Body of pancreas (tissue), 4 donors: ENCODE measurements at regions not wholly inside any gene's neighbourhood (a gene's known extent, or its start where the extent isn't known, plus 50 kb on each side); places are given as distances from the start of the nearest gene placed in this dataset.

Experiments
- ATAC-seq: fragments of 150-250 bp; one replicate; pipeline ENCODE4 v1.9.1; 2016
- DNase-seq, 4 donors: peaks; one replicate each; pipeline ENCODE4 v3.0.0-alpha.2; 2019
- H3K27ac ChIP-seq, 4 donors: fragments of 200-600 bp; sonication (generic); 1 replicate in 3 of 4; 2 replicates in 1 of 4; pipeline versions ENCODE4 v1.5.1 to v1.6.1; 2016 to 2019; ENCODE audit warnings: mild to moderate bottlenecking in 1 of 4, mixed read lengths in 1 of 4, moderate library complexity in 1 of 4
- H3K27me3 ChIP-seq, 2 donors: fragments of 200-600 bp; sonication (generic); one replicate each; pipeline ENCODE4 v1.6.0; 2016; ENCODE audit warnings: mild to moderate bottlenecking in 1 of 2
- H3K36me3 ChIP-seq, 2 donors: fragments of 200-600 bp; sonication (generic); replicated peaks in 1 of 2; 2 replicates each; pipeline ENCODE4 v1.5.1; 2016; ENCODE audit warnings: low read depth in 2 of 2; ENCODE audit not compliant: insufficient read depth in 1 of 2
- H3K4me1 ChIP-seq: fragments of 200-600 bp; sonication (generic); one replicate; pipeline ENCODE4 v1.6.0; 2016
- H3K4me3 ChIP-seq, 2 donors: fragments of 200-600 bp; sonication (generic); 1 replicate in 1 of 2; 2 replicates in 1 of 2; pipeline ENCODE4 v1.5.1; 2016 to 2019
- H3K9me3 ChIP-seq, 3 donors: fragments of 200-600 bp; sonication (generic); 1 replicate in 2 of 3; 2 replicates in 1 of 3; pipeline ENCODE4 v1.5.1; 2016
- POLR2A ChIP-seq, 3 donors: fragments of 450-650 bp; IDR thresholded peaks; one replicate each; pipeline ENCODE4 v1.6.1; 2016; ENCODE audit warnings: antibody characterized with exemption in 3 of 3, mild to moderate bottlenecking in 2 of 3
- WGBS, 2 donors: methylation state at CpG; one replicate each; pipeline ENCODE4 v1.1.5; 2017; 5-methylcytosine and 5-hydroxymethylcytosine counted together
- intact Hi-C: fragments of 100-400 bp; cut with DNase I; formaldehyde crosslinking; loops from one replicate; pipeline ENCODE4 v1.15.1; 2023
- TF ChIP-seq, protein P1 (sequence below), 7 experiments: fragments of 450-650 bp in 4 of 7; fragments of 200-600 bp in 3 of 7; sonication (generic) in 3 of 7; IDR thresholded peaks; one replicate each; pipeline ENCODE4 v1.5.1; 2016 to 2019; ENCODE audit warnings: antibody characterized with exemption in 7 of 7

DNA sequence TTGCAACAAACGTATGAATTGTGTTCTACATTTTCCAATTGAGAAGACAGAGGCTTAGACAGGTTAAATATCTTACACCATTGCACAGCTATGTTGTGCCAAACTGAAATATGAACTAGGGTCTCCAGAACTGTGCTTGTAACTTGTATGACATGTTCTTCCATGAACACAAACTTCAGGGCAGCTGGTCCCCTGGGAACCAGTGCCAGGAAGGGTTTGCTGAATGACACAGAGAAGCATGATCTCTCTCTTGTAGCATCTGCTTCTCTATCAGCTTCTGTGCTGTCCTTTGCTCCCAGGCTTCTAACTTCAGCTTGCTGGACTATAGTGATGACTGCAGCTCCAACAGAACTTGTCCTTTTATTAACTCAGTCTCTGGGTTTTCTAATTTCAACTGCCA is 385.5 kb downstream of the SIPA1L2 start:
- intact Hi-C loops, result no loop called here
- H3K4me1 ChIP-seq, result no peaks in the 10 kb centered on the region
- no peak overlapping the region for H3K27ac ChIP-seq
- ATAC-seq (no peak), DNase-seq (no peak)
- no peak for TF ChIP-seq POLR2A (IDR thresholded peaks at IDR 0.05)
- TF ChIP-seq, protein P1, sequence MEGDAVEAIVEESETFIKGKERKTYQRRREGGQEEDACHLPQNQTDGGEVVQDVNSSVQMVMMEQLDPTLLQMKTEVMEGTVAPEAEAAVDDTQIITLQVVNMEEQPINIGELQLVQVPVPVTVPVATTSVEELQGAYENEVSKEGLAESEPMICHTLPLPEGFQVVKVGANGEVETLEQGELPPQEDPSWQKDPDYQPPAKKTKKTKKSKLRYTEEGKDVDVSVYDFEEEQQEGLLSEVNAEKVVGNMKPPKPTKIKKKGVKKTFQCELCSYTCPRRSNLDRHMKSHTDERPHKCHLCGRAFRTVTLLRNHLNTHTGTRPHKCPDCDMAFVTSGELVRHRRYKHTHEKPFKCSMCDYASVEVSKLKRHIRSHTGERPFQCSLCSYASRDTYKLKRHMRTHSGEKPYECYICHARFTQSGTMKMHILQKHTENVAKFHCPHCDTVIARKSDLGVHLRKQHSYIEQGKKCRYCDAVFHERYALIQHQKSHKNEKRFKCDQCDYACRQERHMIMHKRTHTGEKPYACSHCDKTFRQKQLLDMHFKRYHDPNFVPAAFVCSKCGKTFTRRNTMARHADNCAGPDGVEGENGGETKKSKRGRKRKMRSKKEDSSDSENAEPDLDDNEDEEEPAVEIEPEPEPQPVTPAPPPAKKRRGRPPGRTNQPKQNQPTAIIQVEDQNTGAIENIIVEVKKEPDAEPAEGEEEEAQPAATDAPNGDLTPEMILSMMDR (IDR thresholded peaks at IDR 0.05), result no peak
- whole genome bisulfite sequencing, 2 donors, result 58 to 62% methylated on average over 1 of the region's 1 CpG
- no peaks in the 10 kb centered on the region for H3K36me3 ChIP-seq
- no peaks in the 10 kb centered on the region for H3K9me3 ChIP-seq
- no peak overlapping the region for H3K4me3 ChIP-seq
- H3K27me3 ChIP-seq, result no peaks in the 10 kb centered on the region

GRCh38 chr1:232239998-232240397 is 389.9 kb downstream of the SIPA1L2 start:
- no peak overlapping the region for H3K27ac ChIP-seq
- 16 to 21% methylated on average over 6 of the region's 6 CpGs for WGBS, 2 donors
- H3K36me3 ChIP-seq, result no peaks in the 10 kb centered on the region
- TF ChIP-seq, protein P1 (IDR thresholded peaks at IDR 0.05), result no peak
- no peak for TF ChIP-seq POLR2A (IDR thresholded peaks at IDR 0.05)
- H3K27me3 ChIP-seq, result no peaks in the 10 kb centered on the region
- intact Hi-C loops, result no loop called here
- no peak for ATAC-seq
- H3K9me3 ChIP-seq, result no peaks in the 10 kb centered on the region
- no peaks in the 10 kb centered on the region for H3K4me1 ChIP-seq
- no peak overlapping the region for H3K4me3 ChIP-seq
- no peak for DNase-seq

GRCh38 chr1:232239522-232239921 is 390.4 kb downstream of the SIPA1L2 start:
- ATAC-seq, result no peak
- intact Hi-C loops, result no loop called here

DNA sequence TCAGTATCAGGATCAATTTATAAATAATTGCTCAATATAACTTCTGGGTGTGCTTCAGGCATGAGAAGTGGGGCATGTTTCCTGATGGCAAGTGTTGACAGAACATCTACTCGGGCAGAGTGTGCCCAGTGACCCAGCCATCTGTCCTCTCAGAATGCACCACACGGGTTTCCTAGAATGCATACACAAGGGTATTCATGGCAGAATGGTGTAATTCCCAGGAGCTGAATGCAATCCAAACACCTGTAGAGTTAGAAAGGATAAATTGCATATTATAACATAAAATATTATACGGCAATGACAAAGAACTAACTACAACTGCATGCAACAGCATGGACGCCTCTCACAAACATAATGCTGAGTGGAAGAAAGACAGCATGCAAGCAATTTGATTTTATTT is 391.9 kb downstream of the SIPA1L2 start:
- ATAC-seq (no peak), DNase-seq (no peak)
- no peak overlapping the region for H3K4me3 ChIP-seq
- no peaks in the 10 kb centered on the region for H3K9me3 ChIP-seq
- intact Hi-C loops, result no loop called here
- 71 to 74% methylated on average over 4 of the region's 4 CpGs for WGBS, 2 donors
- H3K36me3 ChIP-seq, result no peaks in the 10 kb centered on the region
- no peak overlapping the region for H3K27ac ChIP-seq
- TF ChIP-seq, protein P1 (IDR thresholded peaks at IDR 0.05), result no peak
- TF ChIP-seq POLR2A (IDR thresholded peaks at IDR 0.05), result no peak
- no peaks in the 10 kb centered on the region for H3K27me3 ChIP-seq
- no peaks in the 10 kb centered on the region for H3K4me1 ChIP-seq

More at GRCh38 chr1:232239522-232239921, 390.4 kb downstream of the SIPA1L2 start:
- H3K27ac ChIP-seq, result no peak overlapping the region
- 62 to 72% methylated on average over 3 of the region's 3 CpGs for WGBS, 2 donors
- H3K36me3 ChIP-seq, result no peaks in the 10 kb centered on the region
- no peaks in the 10 kb centered on the region for H3K9me3 ChIP-seq
- TF ChIP-seq, protein P1 (IDR thresholded peaks at IDR 0.05), result no peak
- TF ChIP-seq POLR2A (IDR thresholded peaks at IDR 0.05), result no peak
- H3K4me1 ChIP-seq, result no peaks in the 10 kb centered on the region
- H3K27me3 ChIP-seq, result no peaks in the 10 kb centered on the region
- H3K4me3 ChIP-seq, result no peak overlapping the region
- DNase-seq, result no peak

GRCh38 chr1:232227306-232227705 is 402.6 kb downstream of the SIPA1L2 start:
- Histone ChIP-seq H3K9me3 (no peaks in the 10 kb centered on the region), H3K27ac (no peak overlapping the region), H3K27me3 (no peaks in the 10 kb centered on the region), H3K36me3 (no peaks in the 10 kb centered on the region), H3K4me1 (no peaks in the 10 kb centered on the region), H3K4me3 (no peak overlapping the region)
- intact Hi-C loops, result no loop called here
- no peak for ATAC-seq
- TF ChIP-seq, protein P1 (IDR thresholded peaks at IDR 0.05), result no peak
- TF ChIP-seq POLR2A (IDR thresholded peaks at IDR 0.05), result no peak
- WGBS, 2 donors, result 29 to 40% methylated on average over 3 of the region's 3 CpGs
- no peak for DNase-seq
